ENCODE measurements at regions not wholly inside any gene's neighbourhood (a gene's known extent, or its start where the extent isn't known, plus 50 kb on each side); places are given as distances from the start of the nearest gene placed in this dataset.

GRCh38 chr12:76646366-76646765, 86.8 kb upstream of the OSBPL8 start:
- H3K4me3 ChIP-seq: no peak overlapping the region
- H3K9me3 ChIP-seq: no peaks in the 10 kb centered on the region
- DNase-seq (no peak), ATAC-seq (no peak)
- 88 to 96% methylated on average over 1 of the region's 1 CpG for WGBS, 2 donors
- TF ChIP-seq CTCF (IDR thresholded peaks at IDR 0.05): no peak
- TF ChIP-seq POLR2A (IDR thresholded peaks at IDR 0.05): no peak
- H3K27ac ChIP-seq: no peak overlapping the region
- intact Hi-C loops (cut with DNase I): no loop called here
- H3K36me3 ChIP-seq (replicated peaks in 1 of 2; ENCODE audit: insufficient read depth in 1 of 2, low read depth in 2 of 2): no peaks in the 10 kb centered on the region
- H3K4me1 ChIP-seq: no peaks in the 10 kb centered on the region
- no peaks in the 10 kb centered on the region for H3K27me3 ChIP-seq

GRCh38 chr12:76649099-76649498, 89.5 kb upstream of the OSBPL8 start:
- intact Hi-C loops (cut with DNase I): no loop called here
- WGBS, 2 donors: 95 to 98% methylated on average over 5 of the region's 5 CpGs
- H3K27ac ChIP-seq: no peak overlapping the region
- no peak overlapping the region for H3K4me3 ChIP-seq
- H3K36me3 ChIP-seq (replicated peaks in 1 of 2; ENCODE audit: insufficient read depth in 1 of 2, low read depth in 2 of 2): no peaks in the 10 kb centered on the region
- DNase-seq: no peak
- no peaks in the 10 kb centered on the region for H3K4me1 ChIP-seq
- TF ChIP-seq POLR2A (IDR thresholded peaks at IDR 0.05) (no peak), CTCF (IDR thresholded peaks at IDR 0.05) (no peak)
- H3K9me3 ChIP-seq: no peaks in the 10 kb centered on the region
- no peaks in the 10 kb centered on the region for H3K27me3 ChIP-seq
- no peak for ATAC-seq

GRCh38 chr12:76652402-76652801, 92.8 kb upstream of the OSBPL8 start:
- Histone ChIP-seq H3K9me3 (no peaks in the 10 kb centered on the region), H3K4me3 (no peak overlapping the region), H3K36me3 (replicated peaks in 1 of 2; ENCODE audit: insufficient read depth in 1 of 2, low read depth in 2 of 2) (no peaks in the 10 kb centered on the region), H3K4me1 (no peaks in the 10 kb centered on the region), H3K27me3 (no peaks in the 10 kb centered on the region), H3K27ac (no peak overlapping the region)
- ATAC-seq: no peak
- TF ChIP-seq CTCF (IDR thresholded peaks at IDR 0.05) (no peak), POLR2A (IDR thresholded peaks at IDR 0.05) (no peak)
- WGBS, 2 donors: 59 to 65% methylated on average over 4 of the region's 4 CpGs
- intact Hi-C loops (cut with DNase I): no loop called here
- no peak for DNase-seq

GRCh38 chr12:76653342-76653741, 93.8 kb upstream of the OSBPL8 start:
- 80 to 88% methylated on average over 1 of the region's 1 CpG for WGBS, 2 donors
- intact Hi-C loops (cut with DNase I): no loop called here
- H3K27ac ChIP-seq: no peak overlapping the region

More at GRCh38 chr12:76653342-76653741, 93.8 kb upstream of the OSBPL8 start:
- Histone ChIP-seq H3K9me3 (no peaks in the 10 kb centered on the region), H3K4me1 (no peaks in the 10 kb centered on the region), H3K27me3 (no peaks in the 10 kb centered on the region), H3K4me3 (no peak overlapping the region), H3K36me3 (replicated peaks in 1 of 2; ENCODE audit: insufficient read depth in 1 of 2, low read depth in 2 of 2) (no peaks in the 10 kb centered on the region)
- ATAC-seq (no peak), DNase-seq (no peak)
- TF ChIP-seq CTCF (IDR thresholded peaks at IDR 0.05): no peak
- no peak for TF ChIP-seq POLR2A (IDR thresholded peaks at IDR 0.05)

Data from body of pancreas (tissue), 4 donors.